EH (cell line): ENCODE measurements at regions not wholly inside any gene's neighbourhood (a gene's known extent, or its start where the extent isn't known, plus 50 kb on each side); places are given as distances from the start of the nearest gene placed in this dataset.

Source experiments
- DNase-seq: peaks from one replicate; pipeline ENCODE4 v3.0.0-alpha.2; 2015; ENCODE audit warnings: low read depth

DNA sequence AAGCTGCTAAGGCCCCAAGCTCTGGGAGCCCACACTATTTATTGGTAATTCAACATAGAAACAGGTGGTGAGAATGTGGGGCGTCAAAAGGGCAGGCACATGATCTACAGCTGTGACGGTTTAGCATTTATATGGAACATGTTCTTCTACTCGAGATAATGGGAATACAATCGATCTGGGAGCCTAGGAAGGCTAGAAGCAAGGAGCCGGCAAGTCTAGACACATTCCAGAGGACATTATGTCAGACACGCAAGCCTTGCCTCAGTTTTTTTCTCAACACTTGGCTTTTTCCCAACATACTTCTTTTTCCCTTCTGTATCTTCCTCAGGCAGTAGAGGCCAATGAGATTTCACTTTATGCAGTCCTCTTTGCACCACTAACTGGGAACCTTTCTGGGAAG is 315.7 kb upstream of the SLITRK5 start:
- DNase-seq: no peak

DNA sequence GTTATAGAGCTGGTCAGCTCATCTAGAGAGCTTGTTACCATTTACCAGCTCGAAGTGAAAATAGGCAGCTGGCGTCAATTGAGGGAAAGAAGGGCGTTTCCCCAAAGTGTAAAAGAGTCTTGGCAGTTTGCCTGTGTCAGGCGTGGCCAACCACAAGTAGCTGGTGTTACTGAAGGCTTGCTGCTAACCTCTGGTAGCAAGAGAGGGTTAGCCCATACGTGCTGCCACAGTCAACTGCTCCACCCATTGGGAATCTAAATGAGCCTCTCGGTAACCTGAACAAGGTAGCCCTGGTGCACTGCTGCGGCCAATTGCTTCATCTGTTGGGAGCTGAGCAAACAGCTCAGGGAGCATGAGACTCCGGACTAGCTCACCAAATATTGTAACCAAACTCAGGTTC is 314.9 kb upstream of the SLITRK5 start:
- DNase-seq: no peak

DNA sequence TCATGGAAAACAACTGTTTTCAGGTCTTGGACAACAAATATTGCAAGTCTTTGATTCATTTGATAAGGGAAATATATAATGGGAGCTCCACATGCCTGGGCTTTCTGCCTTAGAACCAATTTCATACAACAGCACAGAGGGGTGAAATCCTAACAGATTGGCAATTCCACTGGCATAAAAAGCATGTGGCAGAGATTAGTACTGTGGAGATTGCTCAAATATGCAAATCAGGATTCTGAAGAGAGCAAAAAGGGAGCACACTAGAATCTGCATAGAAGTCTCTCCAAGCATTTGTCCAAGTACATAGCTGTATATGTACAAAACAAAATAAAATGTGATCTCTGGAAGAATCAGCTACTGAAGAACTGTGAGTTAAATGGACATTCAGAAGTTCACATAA is 312.9 kb upstream of the SLITRK5 start:
- no peak for DNase-seq

DNA sequence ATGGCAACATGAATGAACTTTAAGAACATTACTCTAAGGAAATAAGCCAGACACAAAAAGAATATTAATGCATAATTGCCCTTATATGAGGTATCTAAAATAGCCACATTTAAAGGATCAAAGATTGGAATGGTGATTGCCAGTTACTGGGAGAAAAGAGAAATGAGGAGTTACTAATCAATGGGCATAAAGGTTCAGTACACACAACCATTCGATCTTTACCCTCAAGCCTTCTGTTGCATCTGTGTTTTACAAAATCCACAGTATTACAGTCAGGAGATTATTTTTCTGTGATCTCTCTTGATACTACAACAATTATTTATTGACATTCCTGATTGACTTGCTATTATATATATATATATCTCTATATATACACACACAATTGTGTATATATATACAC is 310.0 kb upstream of the SLITRK5 start:
- DNase-seq: no peak

GRCh38 chr13:87368639-87369038 is 302.5 kb upstream of the SLITRK5 start:
- no peak for DNase-seq

DNA sequence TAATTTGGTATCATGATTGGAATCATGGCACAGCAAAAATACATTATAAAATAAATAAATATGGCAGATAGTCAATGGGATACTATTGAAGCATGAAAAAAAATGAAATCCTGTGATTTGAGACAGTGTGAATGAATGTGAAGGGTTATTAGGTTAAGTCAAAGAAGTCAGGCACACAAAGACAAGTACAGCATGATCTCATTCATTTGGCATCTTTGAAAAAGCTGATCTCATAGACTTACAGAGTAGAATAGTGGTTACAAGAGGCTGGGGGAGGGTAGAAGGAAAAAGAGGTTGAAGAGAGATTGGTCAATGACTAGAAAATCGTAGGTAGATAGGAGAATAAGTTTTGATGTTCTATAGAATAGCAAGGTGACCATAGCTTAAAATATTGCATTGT is 295.1 kb upstream of the SLITRK5 start:
- DNase-seq: no peak

DNA sequence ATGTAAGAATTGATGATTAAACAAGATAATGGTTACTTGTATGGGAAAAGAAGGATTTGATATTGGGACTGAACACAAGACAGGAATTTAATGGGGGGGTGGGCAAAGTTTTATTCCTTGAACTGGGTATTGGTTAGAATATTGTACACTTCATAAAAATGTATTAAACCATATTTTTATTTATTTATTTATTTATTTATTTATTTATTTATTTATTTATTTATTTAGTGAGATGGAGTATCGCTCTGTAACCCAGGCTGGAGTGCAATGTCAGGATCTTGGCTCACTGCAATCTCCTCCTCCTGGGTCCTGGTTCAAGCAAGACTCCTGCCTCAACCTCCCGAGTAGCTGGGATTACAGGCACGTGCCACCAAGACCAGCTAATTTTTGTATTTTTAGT is 287.1 kb upstream of the SLITRK5 start:
- no peak for DNase-seq

DNA sequence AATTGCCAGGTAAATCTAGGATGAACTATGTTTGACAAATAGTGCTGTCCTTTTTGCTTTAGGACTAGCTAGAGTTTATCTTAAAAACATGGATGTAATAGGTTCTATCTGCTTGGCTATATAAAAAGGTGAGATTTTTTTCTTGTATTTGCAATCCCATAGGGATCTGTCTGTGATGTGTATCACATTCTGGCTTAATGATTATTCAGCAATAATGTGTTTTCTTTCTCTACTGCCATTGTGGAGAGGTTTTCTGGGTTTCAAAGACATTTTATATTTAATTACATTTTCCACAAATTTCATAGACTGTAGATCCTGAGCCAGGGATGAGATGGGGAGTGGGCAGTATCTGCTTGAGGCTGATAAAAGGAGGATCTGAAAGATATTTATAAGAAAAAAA is 277.8 kb upstream of the SLITRK5 start:
- DNase-seq: no peak

DNA sequence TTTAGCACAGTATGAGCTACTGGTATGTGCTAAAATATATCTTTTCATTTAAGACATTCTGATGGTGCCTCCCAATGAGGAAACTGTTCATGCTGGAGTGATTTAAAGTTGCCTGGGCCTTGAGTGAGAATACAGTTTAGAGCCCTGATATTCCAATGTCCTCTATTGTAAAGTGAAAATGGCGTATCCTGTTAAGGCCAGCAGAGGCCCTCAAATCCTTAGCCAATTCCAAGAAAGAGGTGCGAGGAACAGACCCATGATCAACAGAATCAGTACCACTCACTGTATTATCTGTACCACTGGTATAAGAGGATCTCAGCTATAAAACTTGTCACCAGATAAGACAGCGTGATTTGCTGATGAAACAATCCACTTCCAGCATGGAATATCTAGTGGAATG is 273.1 kb upstream of the SLITRK5 start:
- DNase-seq: no peak

GRCh38 chr13:87403748-87404432 is 267.3 kb upstream of the SLITRK5 start:
- no peak for DNase-seq

DNA sequence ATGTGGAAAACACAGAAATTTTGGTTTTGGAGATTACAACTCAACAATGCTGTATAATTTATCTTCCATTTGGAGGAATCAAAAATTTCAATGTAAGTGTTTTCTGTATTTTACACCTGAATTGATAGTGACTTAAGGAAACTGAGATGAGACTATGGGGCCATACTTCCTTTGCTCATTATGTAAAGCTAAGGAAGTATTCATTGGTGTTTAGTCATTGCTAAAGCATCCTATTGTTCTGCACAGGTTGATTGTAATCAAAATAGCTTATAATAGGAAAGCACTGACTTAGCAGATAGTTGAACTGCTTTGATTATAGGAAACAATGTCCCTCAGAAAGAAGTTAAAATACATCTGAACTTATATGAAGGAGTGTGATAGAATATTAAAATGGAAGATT is 244.4 kb upstream of the SLITRK5 start:
- no peak for DNase-seq

DNA sequence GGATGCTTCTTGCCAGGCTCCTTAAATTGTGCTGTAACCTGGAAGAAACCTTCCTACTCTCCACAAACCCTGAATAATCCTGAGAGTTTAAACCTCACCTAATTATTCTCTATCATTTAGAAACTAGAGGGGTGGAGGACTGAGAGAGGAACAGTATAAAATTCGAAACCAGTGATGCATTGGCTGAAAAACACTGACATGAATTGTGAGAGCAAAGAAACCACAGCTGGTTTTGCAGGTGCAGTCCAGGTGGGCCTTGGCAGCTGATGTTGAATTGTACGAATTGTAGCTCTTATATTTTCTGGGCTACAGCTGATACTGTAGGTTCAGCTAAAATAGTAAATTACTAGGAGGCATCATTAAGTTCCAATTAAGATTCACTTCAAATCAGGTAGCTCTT is 227.0 kb upstream of the SLITRK5 start:
- no peak for DNase-seq

DNA sequence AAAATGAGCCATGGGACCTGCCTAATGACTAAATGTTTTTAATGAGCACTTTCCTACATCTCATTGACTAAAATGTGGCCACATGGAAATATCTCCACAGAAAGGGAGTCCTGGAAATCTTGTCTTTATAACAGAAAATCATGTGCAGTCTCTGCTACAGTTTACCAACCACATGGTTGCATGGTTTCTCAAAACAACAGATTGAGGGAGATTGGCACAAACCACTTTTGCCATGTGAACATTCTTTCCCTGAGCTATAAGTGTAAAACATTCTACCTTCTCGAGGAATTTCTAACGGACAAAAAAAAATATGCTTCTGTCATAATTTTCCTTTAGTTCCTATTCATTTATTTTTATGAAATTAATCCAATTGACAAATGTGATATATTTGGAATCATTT is 218.9 kb upstream of the SLITRK5 start:
- no peak for DNase-seq

- no peak for DNase-seq
Measured at GRCh38 chr13:87453244-87453643, 217.9 kb upstream of the SLITRK5 start.

DNA sequence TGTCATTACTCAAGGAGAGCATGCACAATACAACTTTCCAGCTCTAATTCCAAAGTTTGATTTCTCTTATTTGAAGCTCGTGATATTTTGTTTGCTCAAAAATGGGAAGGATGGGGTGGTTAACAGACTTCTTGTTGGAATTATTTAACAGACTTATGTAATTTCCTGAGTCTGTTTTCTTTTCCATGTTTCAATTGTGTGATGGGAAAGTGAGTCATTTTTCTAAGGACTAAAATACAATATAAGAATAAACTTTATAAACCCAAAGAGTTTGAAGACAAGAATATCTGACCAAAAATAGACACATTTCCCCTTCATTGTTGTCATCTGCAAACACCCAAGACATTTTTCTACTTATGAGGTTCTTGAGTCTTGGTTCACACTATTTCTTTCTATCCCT is 211.8 kb upstream of the SLITRK5 start:
- DNase-seq: no peak

DNA sequence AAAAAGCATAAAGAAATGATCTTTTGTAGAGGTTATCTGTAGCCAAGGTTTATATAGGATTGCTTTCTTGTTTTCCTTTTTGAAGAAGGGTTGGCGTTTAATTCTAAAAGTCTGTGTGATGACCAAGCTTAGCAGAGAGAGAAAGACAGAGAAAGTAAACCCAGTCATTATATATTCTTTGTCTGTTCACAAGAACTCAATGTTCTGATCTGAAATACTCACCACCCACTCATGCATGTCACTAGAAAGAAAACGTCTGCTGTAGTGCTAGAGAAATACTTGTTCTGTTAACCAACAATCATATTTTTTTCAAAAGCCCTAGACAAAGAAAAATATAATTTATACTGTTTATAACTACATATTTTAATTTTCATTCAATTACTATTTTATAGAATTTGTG is 173.7 kb upstream of the SLITRK5 start:
- DNase-seq: no peak

GRCh38 chr13:87498681-87499080 is 172.5 kb upstream of the SLITRK5 start:
- no peak for DNase-seq

DNA sequence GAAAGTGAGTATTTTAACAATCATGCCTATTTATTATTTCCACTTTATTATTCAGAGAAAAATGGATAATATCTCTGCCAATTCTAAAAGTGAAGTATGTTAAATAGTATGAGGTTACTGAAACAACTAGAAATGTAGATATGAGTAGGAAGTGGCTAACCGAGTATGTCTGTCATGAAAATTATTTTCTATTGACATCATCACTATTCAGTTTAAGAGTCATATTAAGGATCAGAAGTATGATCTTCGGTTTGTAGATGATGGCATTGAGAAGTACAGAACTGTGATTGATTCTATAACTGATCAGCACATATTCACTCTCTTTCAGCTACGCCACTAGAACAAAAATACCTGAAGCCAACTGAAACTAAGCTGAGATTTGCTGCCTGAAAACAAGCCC is 146.4 kb upstream of the SLITRK5 start:
- no peak for DNase-seq

DNA sequence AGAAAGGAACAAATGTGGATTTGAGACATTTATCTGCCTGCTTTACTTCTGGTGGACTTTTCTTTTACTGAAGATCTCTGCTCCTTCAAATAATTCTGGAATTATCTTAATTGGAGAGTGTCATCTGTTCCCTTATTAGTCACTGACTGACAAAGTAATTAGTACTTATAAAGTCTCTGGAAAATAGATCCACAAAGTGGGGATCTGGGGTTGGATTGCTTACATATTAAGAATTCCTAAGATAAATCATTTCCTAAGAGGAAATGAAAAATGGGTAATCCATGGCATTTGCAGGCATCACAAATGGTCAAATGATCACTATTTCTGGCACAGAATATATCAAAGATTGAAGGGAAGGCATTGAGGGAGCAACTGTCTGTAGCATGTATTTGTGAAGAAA is 137.4 kb upstream of the SLITRK5 start:
- DNase-seq: no peak

DNA sequence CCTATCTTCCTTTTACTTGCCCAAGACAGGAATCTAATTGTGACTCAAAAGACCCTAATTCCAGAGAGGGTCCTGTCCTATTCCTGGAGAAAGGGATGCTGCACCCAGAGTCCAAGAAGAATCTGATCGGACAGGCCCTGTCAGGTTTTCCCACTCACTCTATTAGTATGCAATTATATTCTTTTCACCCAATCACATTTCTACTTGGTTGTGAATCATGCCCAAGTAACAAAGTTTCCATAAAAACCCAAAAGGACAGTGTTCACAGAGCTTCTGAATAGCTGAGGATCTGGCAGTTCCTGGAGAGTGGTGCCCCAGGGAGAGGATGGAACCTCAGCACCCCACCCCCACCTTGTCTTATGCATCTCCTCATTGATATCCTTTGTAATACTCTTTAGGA is 135.3 kb upstream of the SLITRK5 start:
- no peak for DNase-seq

DNA sequence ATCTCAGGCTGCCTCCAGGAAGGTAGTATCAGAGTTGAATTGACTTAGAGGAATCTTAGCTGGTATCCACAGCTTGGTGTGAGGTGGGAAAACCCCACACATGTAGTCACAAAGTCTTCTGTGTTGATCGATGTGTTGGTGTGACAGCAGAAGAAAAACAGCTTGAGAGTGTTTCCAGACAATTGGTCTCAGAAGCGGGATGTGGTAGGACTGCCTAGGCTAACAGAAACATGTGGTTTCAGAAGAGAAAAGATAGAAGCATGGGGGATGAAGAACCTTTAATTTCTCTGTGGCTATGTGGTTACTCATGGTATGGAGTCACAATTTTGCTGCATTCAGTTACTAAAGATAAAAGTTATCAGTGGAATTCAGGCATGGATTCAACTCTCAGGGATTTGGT is 134.7 kb upstream of the SLITRK5 start:
- no peak for DNase-seq

- DNase-seq: no peak
Measured at GRCh38 chr13:87536899-87537298, 134.3 kb upstream of the SLITRK5 start.

- DNase-seq: no peak
Measured at GRCh38 chr13:87537951-87538350, 133.2 kb upstream of the SLITRK5 start.

DNA sequence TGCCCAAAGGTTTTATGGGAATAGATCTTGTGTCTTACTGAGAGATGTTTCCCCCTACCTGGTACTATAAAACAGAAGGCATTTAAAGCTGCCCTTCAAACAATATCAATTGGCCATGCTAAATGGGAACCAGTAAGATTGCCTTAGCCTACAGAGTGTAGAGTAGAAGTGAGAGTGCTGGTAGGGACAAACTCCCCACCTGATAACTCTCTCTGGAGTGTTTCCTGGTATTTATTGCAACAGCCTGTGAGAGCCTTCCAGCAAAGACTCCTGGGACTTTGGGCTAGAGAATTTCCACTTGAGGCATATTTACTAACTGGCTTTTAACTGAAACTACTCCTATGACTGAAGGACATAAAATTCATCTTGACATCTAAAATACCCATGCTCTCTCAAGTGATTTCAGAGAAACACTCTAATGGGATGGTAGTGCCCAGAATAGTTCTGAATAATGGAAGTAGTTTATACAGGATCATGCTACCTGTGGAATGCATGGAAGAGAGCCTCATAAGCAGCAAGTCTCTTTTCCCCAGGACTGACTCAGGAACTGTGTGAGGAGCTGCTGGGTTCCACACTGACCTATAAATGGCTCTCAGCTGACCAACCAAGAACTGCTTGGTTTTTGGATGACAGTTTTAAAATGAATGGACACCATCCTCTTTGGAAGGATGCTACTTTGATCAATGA is 132.7 kb upstream of the SLITRK5 start:
- no peak for DNase-seq
